ENCODE measurements at regions not wholly inside any gene's neighbourhood (a gene's known extent, or its start where the extent isn't known, plus 50 kb on each side); places are given as distances from the start of the nearest gene placed in this dataset.

GRCh38 chr6:168870982-168871381, 382.7 kb downstream of the THBS2 start:
- ChIA-PET POLR2A (no interaction called here), CTCF (interaction anchor here (1.2 kb wide), 1 partner anchor 9 kb away, joined by 4 read pairs; no protein-coding TSS in a partner anchor)
- Histone ChIP-seq H3K9me3 (no peaks in the 10 kb centered on the region), H3K9ac (no peak overlapping the region), H3K27ac (ENCODE audit: low read depth in 2 of 2, low read length in 1 of 2) (no peak overlapping the region), H4K20me1 (ENCODE audit: insufficient read depth) (no peaks in the 10 kb centered on the region), H3K4me2 (no peak overlapping the region), H3K36me3 (replicated peaks in 1 of 2; ENCODE audit: control insufficient read depth in 1 of 2, insufficient read depth in 2 of 2, low read length in 1 of 2) (no peaks in the 10 kb centered on the region), H3K27me3 (ENCODE audit: insufficient read depth) (no peaks in the 10 kb centered on the region), H3F3A (replicated peaks; ENCODE audit: insufficient read depth) (no peaks in the 10 kb centered on the region), H2AFZ (ENCODE audit: low read depth) (no peak overlapping the region), H3K79me2 (ENCODE audit: insufficient read depth) (no peaks in the 10 kb centered on the region), H3K9me2 (no peaks in the 10 kb centered on the region), H3K4me3 (ENCODE audit: low read depth in 2 of 2, low read length in 1 of 2) (no peak overlapping the region), H3K4me1 (ENCODE audit: control insufficient read depth in 1 of 2, insufficient read depth in 2 of 2, low read depth in 1 of 2, low read length in 1 of 2) (no peaks in the 10 kb centered on the region; a peak in 1 of 4 replicates)
- TF ChIP-seq RAD21 (IDR thresholded peaks at IDR 0.05; ENCODE audit: low read length): no peak
- no peak for TF ChIP-seq MXI1 (IDR thresholded peaks at IDR 0.05; ENCODE audit: low read depth, low read length)
- TF ChIP-seq FOSL2 (IDR thresholded peaks at IDR 0.05; ENCODE audit: borderline replicate concordance, low read depth): no peak
- TF ChIP-seq NRF1 (IDR thresholded peaks at IDR 0.05; ENCODE audit: low read depth, low read length): no peak
- no peak for TF ChIP-seq PBX3 (IDR thresholded peaks at IDR 0.05)
- no peak for TF ChIP-seq USF1 (IDR thresholded peaks at IDR 0.05; ENCODE audit: borderline replicate concordance, low read depth)
- TF ChIP-seq RCOR1 (IDR thresholded peaks at IDR 0.05; ENCODE audit: low read length): no peak
- no peak for TF ChIP-seq USF2 (IDR thresholded peaks at IDR 0.05; ENCODE audit: borderline replicate concordance, low read depth, low read length)
- TF ChIP-seq CHD2 (IDR thresholded peaks at IDR 0.05; ENCODE audit: low read length, partially characterized antibody): no peak
- TF ChIP-seq IRF3 (IDR thresholded peaks at IDR 0.05; ENCODE audit: low read depth, low read length): no peak
- no peak for TF ChIP-seq SIN3A (IDR thresholded peaks at IDR 0.05; ENCODE audit: borderline replicate concordance, low read depth, low read length)
- TF ChIP-seq TAF1 (IDR thresholded peaks at IDR 0.05; ENCODE audit: borderline replicate concordance, low read depth, low read length): no peak
- TF ChIP-seq REST (IDR thresholded peaks at IDR 0.05; ENCODE audit: low read depth, low read length): no peak
- TF ChIP-seq MEF2A (IDR thresholded peaks at IDR 0.05; ENCODE audit: borderline replicate concordance, low read depth): no peak
- TF ChIP-seq RXRA (IDR thresholded peaks at IDR 0.05; ENCODE audit: borderline replicate concordance, low read depth): no peak
- no peak for TF ChIP-seq POLR2AphosphoS5 (IDR thresholded peaks at IDR 0.05; ENCODE audit: low read depth, low read length)
- DNase-seq: no peak
- WGBS (ENCODE audit: low lambda C conversion rate): 55% methylated on average over 12 of the region's 13 CpGs
